Sigmoid colon (tissue), 3 donors: ENCODE measurements at regions not wholly inside any gene's neighbourhood (a gene's known extent, or its start where the extent isn't known, plus 50 kb on each side); places are given as distances from the start of the nearest gene placed in this dataset.

Experiments
- CTCF ChIP-seq, 4 experiments: fragments of 450-650 bp in 3 of 4; fragments of 200-600 bp in 1 of 4; IDR thresholded peaks; one replicate each; pipeline ENCODE4 v1.5.1; 2016 to 2019; ENCODE audit warnings: antibody characterized with exemption in 4 of 4, mild to moderate bottlenecking in 3 of 4, moderate library complexity in 2 of 4
- POLR2A ChIP-seq, 2 donors: fragments of 450-650 bp; IDR thresholded peaks; one replicate each; pipeline ENCODE4 v1.6.1; 2016; ENCODE audit warnings: antibody characterized with exemption in 2 of 2, mild to moderate bottlenecking in 2 of 2, moderate library complexity in 2 of 2

GRCh38 chr7:115649429-115649828, 381.1 kb downstream of the TFEC start:
- TF ChIP-seq CTCF (IDR thresholded peaks at IDR 0.05) (no peak), POLR2A (IDR thresholded peaks at IDR 0.05) (no peak)
